H9 (cell line): ENCODE measurements at regions not wholly inside any gene's neighbourhood (a gene's known extent, or its start where the extent isn't known, plus 50 kb on each side); places are given as distances from the start of the nearest gene placed in this dataset.

Experiments used
- DNase-seq: peaks from one replicate; pipeline ENCODE4 v3.0.0-alpha.2; 2017
- H2AFZ ChIP-seq: one replicate; pipeline ENCODE4 v1.6.1; 2013; ENCODE audit warnings: mild to moderate bottlenecking, low read length, control low read depth, moderate library complexity
- H2AK5ac ChIP-seq: 2 replicates; pipeline ENCODE4 v1.6.1; 2013; ENCODE audit warnings: low read length, control low read depth, mixed read lengths; ENCODE audit not compliant: insufficient read length
- H2BK120ac ChIP-seq: one replicate; pipeline ENCODE4 v1.6.1; 2013; ENCODE audit warnings: low read depth, mild to moderate bottlenecking, low read length, control low read depth, inconsistent platforms; ENCODE audit not compliant: poor library complexity, severe bottlenecking
- H2BK12ac ChIP-seq: 2 replicates; pipeline ENCODE4 v1.6.1; 2013; ENCODE audit warnings: low read length, control low read depth, mixed read lengths, low read depth; ENCODE audit not compliant: insufficient read length
- H2BK15ac ChIP-seq: 2 replicates; pipeline ENCODE4 v1.6.1; 2013; ENCODE audit warnings: low read depth, low read length, control low read depth
- H2BK20ac ChIP-seq: one replicate; pipeline ENCODE4 v1.6.1; 2013; ENCODE audit warnings: low read depth, mild to moderate bottlenecking, low read length, control low read depth, inconsistent platforms; ENCODE audit not compliant: poor library complexity, severe bottlenecking
- H2BK5ac ChIP-seq: 2 replicates; pipeline ENCODE4 v1.6.1; 2013; ENCODE audit warnings: low read length, control low read depth, mixed read lengths; ENCODE audit not compliant: insufficient read length
- H3K14ac ChIP-seq: 2 replicates; pipeline ENCODE4 v1.6.1; 2013; ENCODE audit warnings: low read length, control low read depth; ENCODE audit not compliant: insufficient read depth
- H3K18ac ChIP-seq: 2 replicates; pipeline ENCODE4 v1.6.1; 2013; ENCODE audit warnings: low read depth, mild to moderate bottlenecking, mixed read lengths, low read length, control low read depth; ENCODE audit not compliant: insufficient read length
- H3K23ac ChIP-seq: 2 replicates; pipeline ENCODE4 v1.6.1; 2013; ENCODE audit warnings: low read length, control low read depth, mixed read lengths, low read depth; ENCODE audit not compliant: insufficient read length
- H3K23me2 ChIP-seq: 2 replicates; pipeline ENCODE4 v1.6.1; 2013; ENCODE audit warnings: low read depth, mild to moderate bottlenecking, mixed read lengths, low read length, control low read depth; ENCODE audit not compliant: insufficient read length, poor library complexity, severe bottlenecking
- H3K27ac ChIP-seq: 2 replicates; pipeline ENCODE4 v1.5.1; 2013; ENCODE audit warnings: low read length, control low read depth, mixed read lengths, low read depth; ENCODE audit not compliant: insufficient read length
- H3K27me3 ChIP-seq: 2 replicates; pipeline ENCODE4 v1.6.1; 2013; ENCODE audit warnings: low read length, control low read depth, inconsistent platforms; ENCODE audit not compliant: insufficient read depth
- H3K4ac ChIP-seq: 2 replicates; pipeline ENCODE4 v1.6.1; 2013; ENCODE audit warnings: low read depth, mild to moderate bottlenecking, control low read depth, inconsistent platforms, low read length, moderate library complexity
- H3K4me1 ChIP-seq: 2 replicates; pipeline ENCODE4 v1.6.1; 2013; ENCODE audit warnings: low read length, control low read depth, inconsistent platforms; ENCODE audit not compliant: insufficient read depth
- H3K4me2 ChIP-seq: 2 replicates; pipeline ENCODE4 v1.6.1; 2013; ENCODE audit warnings: low read length, control low read depth, mixed read lengths; ENCODE audit not compliant: insufficient read length, insufficient read depth
- H3K56ac ChIP-seq: 2 replicates; pipeline ENCODE4 v1.6.1; 2013; ENCODE audit warnings: low read depth, mild to moderate bottlenecking, mixed read lengths, low read length, control low read depth; ENCODE audit not compliant: insufficient read length
- H3K79me1 ChIP-seq: 2 replicates; pipeline ENCODE4 v1.6.1; 2013; ENCODE audit warnings: low read depth, mild to moderate bottlenecking, moderate library complexity, low read length, control low read depth, inconsistent platforms; ENCODE audit not compliant: insufficient read depth, poor library complexity, severe bottlenecking
- H3K79me2 ChIP-seq: 2 replicates; pipeline ENCODE4 v1.6.1; 2013; ENCODE audit warnings: low read length, control low read depth, inconsistent platforms; ENCODE audit not compliant: insufficient read depth
- H3K9ac ChIP-seq: 2 replicates; pipeline ENCODE4 v1.6.1; 2013; ENCODE audit warnings: low read length, control low read depth, mixed read lengths; ENCODE audit not compliant: insufficient read length; ENCODE audit errors: extremely low read depth
- H3K9me3 ChIP-seq: one replicate; pipeline ENCODE4 v1.6.1; 2013; ENCODE audit warnings: low read depth, low read length, inconsistent platforms; ENCODE audit not compliant: control insufficient read depth
- H3T11ph ChIP-seq: one replicate; pipeline ENCODE4 v1.6.1; 2013; ENCODE audit warnings: mild to moderate bottlenecking, low read length, control low read depth, inconsistent platforms
- H4K20me1 ChIP-seq: one replicate; pipeline ENCODE4 v1.6.1; 2013; ENCODE audit not compliant: control insufficient read depth, insufficient read length, insufficient read depth
- H4K5ac ChIP-seq: 2 replicates; pipeline ENCODE4 v1.6.1; 2013; ENCODE audit warnings: low read depth, mild to moderate bottlenecking, mixed read lengths, low read length, control low read depth; ENCODE audit not compliant: insufficient read length
- H4K8ac ChIP-seq: replicated peaks from 2 replicates; pipeline ENCODE4 v1.6.1; 2013; ENCODE audit warnings: low read length, control low read depth, mixed read lengths, low read depth; ENCODE audit not compliant: insufficient read length
- H4K91ac ChIP-seq: 2 replicates; pipeline ENCODE4 v1.6.1; 2013; ENCODE audit warnings: low read depth, mild to moderate bottlenecking, moderate library complexity, mixed read lengths, low read length, control low read depth; ENCODE audit not compliant: insufficient read length
- H3K27ac Mint-ChIP-seq, 3 experiments: 2 replicates in 2 of 3; 3 replicates in 1 of 3; pipeline ENCODE4 v1.8.0; 2020 to 2021; ENCODE audit warnings: mixed read lengths in 3 of 3, mild to moderate bottlenecking in 1 of 3, moderate library complexity in 1 of 3
- H3K27me3 Mint-ChIP-seq: 2 replicates; pipeline ENCODE4 v1.8.0; 2021; ENCODE audit warnings: low read depth, mild to moderate bottlenecking, moderate library complexity, mixed read lengths
- H3K36me3 Mint-ChIP-seq, 3 experiments: 2 replicates in 2 of 3; 3 replicates in 1 of 3; pipeline ENCODE4 v1.8.0; 2020 to 2021; ENCODE audit warnings: low read depth in 3 of 3, mixed read lengths in 3 of 3; ENCODE audit not compliant: insufficient read depth in 1 of 3
- H3K4me1 Mint-ChIP-seq, 2 experiments: 2 replicates each; pipeline ENCODE4 v1.8.0; 2020; ENCODE audit warnings: mixed read lengths in 2 of 2
- H3K4me3 Mint-ChIP-seq, 2 experiments: 2 replicates in 1 of 2; 3 replicates in 1 of 2; pipeline ENCODE4 v1.8.0; 2020 to 2021; ENCODE audit warnings: mild to moderate bottlenecking in 2 of 2, mixed read lengths in 2 of 2, moderate library complexity in 1 of 2
- H3K9me3 Mint-ChIP-seq, 2 experiments: 2 replicates in 1 of 2; 3 replicates in 1 of 2; pipeline ENCODE4 v1.8.0; 2020; ENCODE audit warnings: mild to moderate bottlenecking in 2 of 2, mixed read lengths in 2 of 2, moderate library complexity in 1 of 2
- CTCF ChIP-seq: fragments of 200-600 bp; sonication (generic); conservative IDR thresholded peaks from 3 replicates; pipeline ENCODE4 v1.8.0; 2021; ENCODE audit warnings: antibody characterized with exemption, mild to moderate bottlenecking
- WGBS: extraction: QIAGEN DNeasy Blood & Tissue Kit; methylation state at CpG from one replicate; pipeline ENCODE4 v1.1.7; 2013; ENCODE audit warnings: missing lambda C conversion rate, low lambda C conversion rate, mixed read lengths; ENCODE audit not compliant: insufficient read length; ENCODE audit errors: extremely low coverage; 5-methylcytosine and 5-hydroxymethylcytosine counted together

GRCh38 chr7:17444673-17445072, 146.2 kb downstream of the AHR start:
- H3K79me2 ChIP-seq, result no peaks in the 10 kb centered on the region
- H2BK20ac ChIP-seq, result no peak overlapping the region
- H2AFZ ChIP-seq, result no peak overlapping the region
- no peak overlapping the region for H4K8ac ChIP-seq
- H3K4me1 ChIP-seq, result no peaks in the 10 kb centered on the region
- no peak for TF ChIP-seq CTCF
- peaks cover 43% of the 10 kb centered on the region in 2 experiments for H3K9me3 Mint-ChIP-seq
- peaks cover 24 to 44% (median 26%) of the 10 kb centered on the region in 3 experiments for H3K36me3 Mint-ChIP-seq
- no peak overlapping the region for H2BK12ac ChIP-seq
- no peaks in the 10 kb centered on the region for H3K23me2 ChIP-seq
- peaks cover 17 to 19% of the 10 kb centered on the region in 2 experiments for H3K4me1 Mint-ChIP-seq
- no peak overlapping the region for H3K4me3 Mint-ChIP-seq
- no peaks in the 10 kb centered on the region for H3K27me3 ChIP-seq
- no peak overlapping the region for H3K14ac ChIP-seq
- H2BK15ac ChIP-seq, result no peak overlapping the region
- no peak overlapping the region for H4K5ac ChIP-seq
- H3K27ac ChIP-seq, result no peak overlapping the region
- H4K91ac ChIP-seq, result no peak overlapping the region
- H3K23ac ChIP-seq, result no peak overlapping the region
- no peaks in the 10 kb centered on the region for H3K79me1 ChIP-seq
- H4K20me1 ChIP-seq, result no peaks in the 10 kb centered on the region
- no peak overlapping the region for H3K9ac ChIP-seq
- no peak overlapping the region for H3T11ph ChIP-seq
- no peak overlapping the region for H3K56ac ChIP-seq
- H3K18ac ChIP-seq, result no peak overlapping the region
- no peak for DNase-seq
- H2AK5ac ChIP-seq, result no peak overlapping the region
- peak overlapping the region in 1 of 3 experiments; percentile 90; a peak in 2 of 7 replicates for H3K27ac Mint-ChIP-seq
- no peak overlapping the region for H3K4ac ChIP-seq
- H2BK5ac ChIP-seq, result no peak overlapping the region
- no peaks in the 10 kb centered on the region for H3K27me3 Mint-ChIP-seq
- H3K4me2 ChIP-seq, result no peak overlapping the region
- no CpG with 5 or more reads among the region's 1 CpG for WGBS
- H2BK120ac ChIP-seq, result no peak overlapping the region
- peaks cover 7% of the 10 kb centered on the region for H3K9me3 ChIP-seq
